B cell (primary cell): ENCODE measurements at regions not wholly inside any gene's neighbourhood (a gene's known extent, or its start where the extent isn't known, plus 50 kb on each side); places are given as distances from the start of the nearest gene placed in this dataset.

Experiments
- ATAC-seq: fragments of 200-7000 bp; cut with Tn5 transposase; one replicate; pipeline ENCODE4 v1.10.0; 2021; ENCODE audit warnings: low read depth, mild to moderate bottlenecking, moderate number of reproducible peaks, moderate library complexity
- CTCF ChIA-PET: fragments of 350-600 bp; sonication (Branson Sonifier 250); formaldehyde crosslinking; loops from one replicate; lab custom pipeline; 2021; ENCODE audit warnings: antibody characterized with exemption, inconsistent platforms; lab: Charles Lee
- POLR2A ChIA-PET: fragments of 350-600 bp; sonication (Branson Sonifier 250); formaldehyde crosslinking; loops from one replicate; lab custom pipeline; 2021; ENCODE audit warnings: antibody characterized with exemption; lab: Charles Lee
- DNase-seq: peaks from one replicate; pipeline ENCODE4 v3.0.0; 2013
- H2AFZ ChIP-seq: 2 replicates; pipeline ENCODE4 v1.6.1; 2012; ENCODE audit warnings: mild to moderate bottlenecking, low read depth, low read length; ENCODE audit not compliant: insufficient read depth, poor library complexity, severe bottlenecking
- H3K27ac ChIP-seq, 2 donors: 1 replicate in 1 of 2; 2 replicates in 1 of 2; pipeline ENCODE4 v1.5.1; 2012 to 2013; ENCODE audit warnings: low read length in 2 of 2, mild to moderate bottlenecking in 2 of 2, moderate library complexity in 1 of 2
- H3K27me3 ChIP-seq, 4 experiments: fragments of 200-600 bp in 1 of 4; sonication (generic) in 1 of 4; replicated peaks in 1 of 4; 1 replicate in 2 of 4; 2 replicates in 2 of 4; pipeline versions ENCODE4 v1.6.1 to v1.7.0; 2013 to 2016; ENCODE audit warnings: low read length in 3 of 4, mild to moderate bottlenecking in 2 of 4, mixed read lengths in 1 of 4, moderate library complexity in 1 of 4; ENCODE audit not compliant: insufficient read depth in 4 of 4, control insufficient read depth in 3 of 4; ENCODE audit errors: control extremely low read depth in 1 of 4
- H3K36me3 ChIP-seq, 2 experiments: replicated peaks in 1 of 2; 1 replicate in 1 of 2; 2 replicates in 1 of 2; pipeline versions ENCODE4 v1.6.1 to v1.7.1; 2013; ENCODE audit warnings: low read length in 1 of 2; ENCODE audit not compliant: insufficient read depth in 2 of 2, control insufficient read depth in 1 of 2; ENCODE audit errors: control extremely low read depth in 1 of 2, extremely low read depth in 1 of 2
- H3K4me1 ChIP-seq, 2 donors: fragments of 200-600 bp in 1 of 2; sonication (generic) in 1 of 2; 1 replicate in 1 of 2; 2 replicates in 1 of 2; pipeline versions ENCODE4 v1.5.1 to v1.6.1; 2013 to 2017; ENCODE audit warnings: low read length in 2 of 2; ENCODE audit not compliant: control insufficient read depth in 2 of 2, insufficient read depth in 2 of 2
- H3K4me2 ChIP-seq: replicated peaks from 2 replicates; pipeline ENCODE3; 2012; ENCODE audit warnings: mild to moderate bottlenecking, low read depth, low read length; ENCODE audit not compliant: poor library complexity, severe bottlenecking
- H3K4me3 ChIP-seq, 5 experiments: fragments of 200-600 bp in 1 of 5; sonication (generic) in 1 of 5; 1 replicate in 3 of 5; 2 replicates in 2 of 5; pipeline versions ENCODE4 v1.5.1 to v1.7.0; 2011 to 2016; ENCODE audit warnings: low read length in 4 of 5, mild to moderate bottlenecking in 4 of 5, low read depth in 2 of 5, control low read depth in 1 of 5, moderate library complexity in 1 of 5; ENCODE audit not compliant: insufficient read depth in 1 of 5; ENCODE audit errors: control extremely low read depth in 1 of 5, extremely low read depth in 1 of 5
- H3K79me2 ChIP-seq: fragments of 200-600 bp; sonication (generic); one replicate; pipeline ENCODE4 v1.6.0; 2016; ENCODE audit warnings: low read length; ENCODE audit not compliant: control insufficient read depth, insufficient read depth
- H3K9ac ChIP-seq: fragments of 200-600 bp; sonication (generic); 2 replicates; pipeline ENCODE4 v1.6.1; 2017; ENCODE audit warnings: mild to moderate bottlenecking, low read length, moderate library complexity
- H3K9me3 ChIP-seq, 3 donors: one replicate each; pipeline versions ENCODE4 v1.6.1 to v1.7.1; 2013; ENCODE audit warnings: low read length in 2 of 3; ENCODE audit not compliant: control insufficient read depth in 2 of 3, insufficient read depth in 1 of 3; ENCODE audit errors: control extremely low read depth in 1 of 3
- H4K20me1 ChIP-seq: 2 replicates; pipeline ENCODE4 v1.6.0; 2012; ENCODE audit warnings: mild to moderate bottlenecking, low read length; ENCODE audit not compliant: insufficient read depth, control insufficient read depth, poor library complexity, severe bottlenecking
- H3K27ac Mint-ChIP-seq: one replicate; pipeline ENCODE4 v1.8.0; 2021; ENCODE audit warnings: mixed read lengths
- H3K27me3 Mint-ChIP-seq: one replicate; pipeline ENCODE4 v1.8.0; 2021; ENCODE audit warnings: mixed read lengths
- H3K4me1 Mint-ChIP-seq: one replicate; pipeline ENCODE4 v1.8.0; 2021; ENCODE audit warnings: mixed read lengths
- H3K4me3 Mint-ChIP-seq: one replicate; pipeline ENCODE4 v1.8.0; 2021; ENCODE audit warnings: mixed read lengths
- H3K9me3 Mint-ChIP-seq: one replicate; pipeline ENCODE4 v1.8.0; 2022; ENCODE audit warnings: mixed read lengths; ENCODE audit not compliant: insufficient read depth
- CTCF ChIP-seq: fragments of 200-600 bp; IDR thresholded peaks from one replicate; pipeline ENCODE4 v1.8.0; 2022; ENCODE audit warnings: antibody characterized with exemption, mild to moderate bottlenecking
- EZH2 ChIP-seq: IDR thresholded peaks from 2 replicates; pipeline ENCODE4 v1.6.1; 2012; ENCODE audit warnings: borderline replicate concordance, low read depth, mild to moderate bottlenecking, moderate library complexity, low read length; ENCODE audit not compliant: insufficient read depth, poor library complexity, severe bottlenecking
- WGBS: methylation state at CpG from one replicate; pipeline ENCODE4 v1.1.5; 2013; ENCODE audit warnings: missing lambda C conversion rate; ENCODE audit not compliant: insufficient coverage; 5-methylcytosine and 5-hydroxymethylcytosine counted together
- intact Hi-C: fragments of 100-400 bp; cut with micrococcal nuclease; formaldehyde crosslinking; loops from one replicate; pipeline ENCODE4 v1.10.0; 2022

- POLR2A ChIA-PET = no interaction called here
Observed at GRCh38 chr15:92772626-92773244, 117.2 kb upstream of the FAM174B start.

GRCh38 chr15:92773340-92773739, 117.8 kb upstream of the FAM174B start:
- H3K27me3 Mint-ChIP-seq = no peaks in the 10 kb centered on the region
- H3K9me3 Mint-ChIP-seq = no peaks in the 10 kb centered on the region
- no peak overlapping the region for H3K27ac ChIP-seq
- H3K4me2 ChIP-seq = no peak overlapping the region
- WGBS = 92% methylated on average over 3 of the region's 6 CpGs
- H3K4me1 ChIP-seq = no peaks in the 10 kb centered on the region
- DNase-seq = no peak
- H3K9me3 ChIP-seq = no peaks in the 10 kb centered on the region
- H3K4me1 Mint-ChIP-seq = no peaks in the 10 kb centered on the region
- H3K36me3 ChIP-seq = no peaks in the 10 kb centered on the region
- no peak overlapping the region for H3K4me3 Mint-ChIP-seq
- H2AFZ ChIP-seq = no peak overlapping the region
- ATAC-seq = no peak
- H4K20me1 ChIP-seq = no peaks in the 10 kb centered on the region
- H3K79me2 ChIP-seq = no peaks in the 10 kb centered on the region
- ChIA-PET POLR2A (no interaction called here), CTCF (no interaction called here)
- intact Hi-C loops = no loop called here
- no peak overlapping the region for H3K4me3 ChIP-seq
- H3K27me3 ChIP-seq = no peaks in the 10 kb centered on the region
- no peak overlapping the region for H3K9ac ChIP-seq
- H3K27ac Mint-ChIP-seq = no peak overlapping the region
- TF ChIP-seq CTCF = no peak
- no peak for TF ChIP-seq EZH2

More at GRCh38 chr15:92772626-92773244, 117.2 kb upstream of the FAM174B start:
- Histone ChIP-seq H3K4me2 (no peak overlapping the region), H3K27ac (no peak overlapping the region), H3K4me1 (no peaks in the 10 kb centered on the region), H4K20me1 (no peaks in the 10 kb centered on the region), H3K9ac (no peak overlapping the region), H3K79me2 (no peaks in the 10 kb centered on the region), H3K27me3 (no peaks in the 10 kb centered on the region), H2AFZ (no peak overlapping the region), H3K9me3 (no peaks in the 10 kb centered on the region), H3K4me3 (no peak overlapping the region), H3K36me3 (no peaks in the 10 kb centered on the region)
- no peaks in the 10 kb centered on the region for H3K9me3 Mint-ChIP-seq
- H3K4me1 Mint-ChIP-seq = no peaks in the 10 kb centered on the region
- CTCF ChIA-PET = interaction anchor here (1.0 kb wide), 1 partner anchor 58 kb away, joined by 3 read pairs; no protein-coding TSS in a partner anchor
- no peak overlapping the region for H3K27ac Mint-ChIP-seq
- WGBS = 93% methylated on average over 15 of the region's 24 CpGs
- TF ChIP-seq CTCF (no peak), EZH2 (no peak)
- no peak overlapping the region for H3K4me3 Mint-ChIP-seq
- intact Hi-C loops = no loop called here
- no peaks in the 10 kb centered on the region for H3K27me3 Mint-ChIP-seq
- DNase-seq = no peak
- no peak for ATAC-seq
